ENCODE measurements at regions not wholly inside any gene's neighbourhood (a gene's known extent, or its start where the extent isn't known, plus 50 kb on each side); places are given as distances from the start of the nearest gene placed in this dataset.
"Not testable (repeated sequence)": the region's sequence is repeated elsewhere in the genome, so short reads cannot be mapped to it uniquely, and the experiment has no call there.

DNA sequence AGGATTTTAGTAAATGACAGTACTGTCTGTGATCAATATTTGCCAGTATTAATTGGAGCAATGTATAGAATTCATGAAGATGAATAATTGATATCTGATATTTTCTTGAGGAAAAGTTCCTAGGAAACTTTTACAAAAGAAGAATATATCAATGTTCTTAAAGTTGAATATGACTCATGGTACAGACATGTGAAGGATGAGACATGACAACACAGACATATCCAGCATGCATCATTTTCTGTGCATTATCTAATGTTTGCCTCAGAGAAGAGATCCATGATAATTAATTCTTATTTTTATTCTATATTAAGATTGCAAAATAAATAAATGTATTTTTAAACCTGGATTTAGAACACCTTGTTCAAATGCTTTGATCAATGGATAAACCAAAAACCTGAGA, 452.9 kb upstream of the EPHA5 start:
- Histone ChIP-seq H3K9ac (ENCODE audit: insufficient read depth, low read depth, low read length) (no peak overlapping the region), H3K9me3 (ENCODE audit: low read length) (no peaks in the 10 kb centered on the region), H3K27ac (ENCODE audit: extremely low read length, insufficient read depth, low read length) (no peak overlapping the region), H4K20me1 (ENCODE audit: insufficient read depth, low read length) (no peaks in the 10 kb centered on the region), H3K27me3 (ENCODE audit: control insufficient read depth in 1 of 2, insufficient read depth in 2 of 2, low read length in 2 of 2) (no peaks in the 10 kb centered on the region), H3K4me1 (ENCODE audit: insufficient read depth, low read length) (no peaks in the 10 kb centered on the region), H3K4me2 (ENCODE audit: low read depth, low read length) (no peak overlapping the region), H2AFZ (ENCODE audit: low read length) (no peak overlapping the region), H3K36me3 (replicated peaks in 1 of 2; ENCODE audit: control insufficient read depth in 1 of 2, insufficient read depth in 2 of 2, low read length in 2 of 2) (no peaks in the 10 kb centered on the region), H3K4me3 (replicated peaks in 1 of 3; ENCODE audit: insufficient read depth in 1 of 3, low read depth in 2 of 3, low read length in 3 of 3) (no peak overlapping the region), H3K79me2 (ENCODE audit: insufficient read depth, low read length) (no peaks in the 10 kb centered on the region)
- no peak for TF ChIP-seq FOXM1 (CRISPR knock-in tag; IDR thresholded peaks at IDR 0.05)
- no peak for TF ChIP-seq ZNF550 (CRISPR knock-in tag; IDR thresholded peaks at IDR 0.05; ENCODE audit: borderline replicate concordance)
- TF ChIP-seq MTA3 (CRISPR knock-in tag; IDR thresholded peaks at IDR 0.05), result no peak
- TF ChIP-seq ZBTB4 (CRISPR knock-in tag; IDR thresholded peaks at IDR 0.05; ENCODE audit: borderline replicate concordance), result no peak
- no peak for TF ChIP-seq MEIS1 (CRISPR knock-in tag; IDR thresholded peaks at IDR 0.05; ENCODE audit: borderline replicate concordance)
- TF ChIP-seq ZNF44 (CRISPR knock-in tag; IDR thresholded peaks at IDR 0.05), result no peak
- no peak for TF ChIP-seq POGZ (CRISPR knock-in tag; IDR thresholded peaks at IDR 0.05)
- no peak for TF ChIP-seq ETV5 (CRISPR knock-in tag; IDR thresholded peaks at IDR 0.05; ENCODE audit: borderline replicate concordance)
- no peak for TF ChIP-seq ZFP41 (CRISPR knock-in tag; IDR thresholded peaks at IDR 0.05; ENCODE audit: borderline replicate concordance)
- TF ChIP-seq, protein P1, sequence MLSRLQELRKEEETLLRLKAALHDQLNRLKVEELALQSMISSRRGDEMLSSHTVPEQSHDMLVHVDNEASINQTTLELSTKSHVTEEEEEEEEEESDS (CRISPR knock-in tag; IDR thresholded peaks at IDR 0.05; ENCODE audit: borderline replicate concordance), result no peak
- FAIRE-seq (no peak), ATAC-seq (no peak), DNase-seq (ENCODE audit: low spot score) (no peak)
- no TSS peak for BruUV-seq (replicated peaks)
- POLR2A ChIA-PET, result no interaction called here
- in situ Hi-C loops (cut with HindIII; ENCODE audit: extremely low pct_ligation_motif_present, low pct_unique_long_range_greater_than_20kb) (no loop called here), intact Hi-C loops (cut with micrococcal nuclease; ENCODE audit: unreplicated experiment) (no loop called here)
- CTCF ChIA-PET (ENCODE audit: low intra/inter-chr PET ratio, low total read pairs), result no interaction called here

GRCh38 chr4:66115231-66115630, 444.9 kb upstream of the EPHA5 start:
- H2AFZ ChIP-seq (ENCODE audit: low read length); H3K4me3 ChIP-seq (replicated peaks in 1 of 3; ENCODE audit: insufficient read depth in 1 of 3, low read depth in 2 of 3, low read length in 3 of 3); ATAC-seq; in situ Hi-C loops (cut with HindIII; ENCODE audit: extremely low pct_ligation_motif_present, low pct_unique_long_range_greater_than_20kb); CTCF ChIA-PET (ENCODE audit: low intra/inter-chr PET ratio, low total read pairs); H3K4me1 ChIP-seq (ENCODE audit: insufficient read depth, low read length); DNase-seq (ENCODE audit: low spot score); BruUV-seq (replicated peaks); H3K27ac ChIP-seq (ENCODE audit: extremely low read length, insufficient read depth, low read length); H3K9ac ChIP-seq (ENCODE audit: insufficient read depth, low read depth, low read length); FAIRE-seq; H3K4me2 ChIP-seq (ENCODE audit: low read depth, low read length); H3K9me3 ChIP-seq (ENCODE audit: low read length); H4K20me1 ChIP-seq (ENCODE audit: insufficient read depth, low read length); intact Hi-C loops (cut with micrococcal nuclease; ENCODE audit: unreplicated experiment); H3K79me2 ChIP-seq (ENCODE audit: insufficient read depth, low read length); H3K27me3 ChIP-seq (ENCODE audit: control insufficient read depth in 1 of 2, insufficient read depth in 2 of 2, low read length in 2 of 2); POLR2A ChIA-PET; H3K36me3 ChIP-seq (replicated peaks in 1 of 2; ENCODE audit: control insufficient read depth in 1 of 2, insufficient read depth in 2 of 2, low read length in 2 of 2): not testable (repeated sequence)

Data from HepG2 (cell line).